ENCODE measurements at regions not wholly inside any gene's neighbourhood (a gene's known extent, or its start where the extent isn't known, plus 50 kb on each side); places are given as distances from the start of the nearest gene placed in this dataset.

DNA sequence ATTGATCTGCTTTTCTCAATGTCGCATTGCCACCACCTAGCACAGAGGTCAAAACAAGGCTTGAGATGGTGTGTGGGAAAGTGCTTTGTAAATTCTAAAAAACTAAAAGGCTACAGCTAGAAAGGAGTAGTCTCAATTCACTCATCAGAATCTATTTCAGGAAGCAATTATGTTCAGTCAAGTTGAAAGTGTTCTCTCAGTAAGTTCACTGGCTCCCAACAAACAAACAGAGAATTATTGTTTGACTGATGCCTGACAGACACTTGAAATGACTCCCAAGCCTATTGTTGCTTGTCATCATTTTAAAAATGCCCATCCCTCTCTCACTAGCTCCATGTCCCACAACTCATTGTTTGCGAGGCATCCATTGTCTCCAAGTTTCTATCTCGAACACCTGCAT lies 419.6 kb upstream of the CPEB2 start:
- WGBS (ENCODE audit: low lambda C conversion rate): 65% methylated on average over 3 of the region's 3 CpGs
- POLR2A ChIA-PET: no interaction called here

DNA sequence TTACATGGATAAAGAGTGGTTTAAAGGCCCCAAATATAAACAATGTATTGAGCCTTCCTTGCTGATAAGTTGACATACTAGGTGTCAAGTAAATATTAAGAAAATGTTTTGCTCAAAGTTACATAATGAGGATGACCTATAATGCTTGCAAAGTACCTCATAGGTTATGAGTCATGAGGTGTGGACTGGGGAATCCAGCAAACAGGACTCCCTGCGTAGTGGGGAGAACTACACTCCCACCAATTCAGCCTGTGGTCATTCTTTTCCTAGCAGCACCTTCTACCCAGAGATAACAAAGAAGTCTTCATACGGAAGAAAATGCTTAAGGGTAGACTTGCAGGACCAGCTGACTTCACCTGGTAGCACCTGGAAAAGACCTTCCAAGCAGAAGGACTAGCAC lies 418.9 kb upstream of the CPEB2 start:
- no peaks in the 10 kb centered on the region for H3K9me2 ChIP-seq
- H3K79me2 ChIP-seq (ENCODE audit: insufficient read depth): no peaks in the 10 kb centered on the region
- CTCF ChIA-PET: no interaction called here
- H3K4me1 ChIP-seq (ENCODE audit: control insufficient read depth in 1 of 2, insufficient read depth in 2 of 2, low read depth in 1 of 2, low read length in 1 of 2): no peaks in the 10 kb centered on the region
- H3F3A ChIP-seq (replicated peaks; ENCODE audit: insufficient read depth): no peaks in the 10 kb centered on the region
- no peak overlapping the region for H2AFZ ChIP-seq (ENCODE audit: low read depth)
- no peaks in the 10 kb centered on the region for H3K27me3 ChIP-seq (ENCODE audit: insufficient read depth)
- no peaks in the 10 kb centered on the region for H3K36me3 ChIP-seq (replicated peaks in 1 of 2; ENCODE audit: control insufficient read depth in 1 of 2, insufficient read depth in 2 of 2, low read length in 1 of 2)
- DNase-seq: no peak
- WGBS (ENCODE audit: low lambda C conversion rate): 40% methylated on average over 2 of the region's 2 CpGs
- H3K4me2 ChIP-seq: no peak overlapping the region
- no peak overlapping the region for H3K9ac ChIP-seq
- no peak overlapping the region for H3K27ac ChIP-seq (ENCODE audit: low read depth in 2 of 2, low read length in 1 of 2)
- POLR2A ChIA-PET: no interaction called here
- H4K20me1 ChIP-seq (ENCODE audit: insufficient read depth): no peaks in the 10 kb centered on the region
- no peak overlapping the region for H3K4me3 ChIP-seq (ENCODE audit: low read depth in 2 of 2, low read length in 1 of 2)
- no peak for TF ChIP-seq RFX5 (IDR thresholded peaks at IDR 0.05; ENCODE audit: low read length)
- no peak for TF ChIP-seq RCOR1 (IDR thresholded peaks at IDR 0.05; ENCODE audit: low read length)
- no peak for TF ChIP-seq SIN3A (IDR thresholded peaks at IDR 0.05; ENCODE audit: borderline replicate concordance, low read depth, low read length)
- TF ChIP-seq, protein P1, sequence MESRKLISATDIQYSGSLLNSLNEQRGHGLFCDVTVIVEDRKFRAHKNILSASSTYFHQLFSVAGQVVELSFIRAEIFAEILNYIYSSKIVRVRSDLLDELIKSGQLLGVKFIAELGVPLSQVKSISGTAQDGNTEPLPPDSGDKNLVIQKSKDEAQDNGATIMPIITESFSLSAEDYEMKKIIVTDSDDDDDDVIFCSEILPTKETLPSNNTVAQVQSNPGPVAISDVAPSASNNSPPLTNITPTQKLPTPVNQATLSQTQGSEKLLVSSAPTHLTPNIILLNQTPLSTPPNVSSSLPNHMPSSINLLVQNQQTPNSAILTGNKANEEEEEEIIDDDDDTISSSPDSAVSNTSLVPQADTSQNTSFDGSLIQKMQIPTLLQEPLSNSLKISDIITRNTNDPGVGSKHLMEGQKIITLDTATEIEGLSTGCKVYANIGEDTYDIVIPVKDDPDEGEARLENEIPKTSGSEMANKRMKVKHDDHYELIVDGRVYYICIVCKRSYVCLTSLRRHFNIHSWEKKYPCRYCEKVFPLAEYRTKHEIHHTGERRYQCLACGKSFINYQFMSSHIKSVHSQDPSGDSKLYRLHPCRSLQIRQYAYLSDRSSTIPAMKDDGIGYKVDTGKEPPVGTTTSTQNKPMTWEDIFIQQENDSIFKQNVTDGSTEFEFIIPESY (IDR thresholded peaks at IDR 0.05; ENCODE audit: borderline replicate concordance, low read depth): no peak
- no peak for TF ChIP-seq SMC3 (IDR thresholded peaks at IDR 0.05; ENCODE audit: low read depth, low read length)
- no peak for TF ChIP-seq JUND (IDR thresholded peaks at IDR 0.05)
- TF ChIP-seq EZH2phosphoT487 (IDR thresholded peaks at IDR 0.05; ENCODE audit: borderline replicate concordance, low read depth): no peak
- TF ChIP-seq POLR2AphosphoS5 (IDR thresholded peaks at IDR 0.05; ENCODE audit: low read depth, low read length): no peak
- no peak for TF ChIP-seq EP300 (IDR thresholded peaks at IDR 0.05; ENCODE audit: borderline replicate concordance in 1 of 2, low read depth in 1 of 2, low read length in 1 of 2)
- TF ChIP-seq, protein P2, sequence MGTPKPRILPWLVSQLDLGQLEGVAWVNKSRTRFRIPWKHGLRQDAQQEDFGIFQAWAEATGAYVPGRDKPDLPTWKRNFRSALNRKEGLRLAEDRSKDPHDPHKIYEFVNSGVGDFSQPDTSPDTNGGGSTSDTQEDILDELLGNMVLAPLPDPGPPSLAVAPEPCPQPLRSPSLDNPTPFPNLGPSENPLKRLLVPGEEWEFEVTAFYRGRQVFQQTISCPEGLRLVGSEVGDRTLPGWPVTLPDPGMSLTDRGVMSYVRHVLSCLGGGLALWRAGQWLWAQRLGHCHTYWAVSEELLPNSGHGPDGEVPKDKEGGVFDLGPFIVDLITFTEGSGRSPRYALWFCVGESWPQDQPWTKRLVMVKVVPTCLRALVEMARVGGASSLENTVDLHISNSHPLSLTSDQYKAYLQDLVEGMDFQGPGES (IDR thresholded peaks at IDR 0.05; ENCODE audit: low read depth, low read length): no peak
- TF ChIP-seq CHD2 (IDR thresholded peaks at IDR 0.05; ENCODE audit: low read length, partially characterized antibody): no peak
- no peak for TF ChIP-seq FOSL2 (IDR thresholded peaks at IDR 0.05; ENCODE audit: borderline replicate concordance, low read depth)
- TF ChIP-seq RAD21 (IDR thresholded peaks at IDR 0.05; ENCODE audit: low read length): no peak
- TF ChIP-seq TCF12 (IDR thresholded peaks at IDR 0.05): no peak
- no peak for TF ChIP-seq GATA2 (CRISPR knock-in tag; IDR thresholded peaks at IDR 0.05)
- no peak for TF ChIP-seq GABPA (IDR thresholded peaks at IDR 0.05; ENCODE audit: low read depth)
- TF ChIP-seq, protein P3, sequence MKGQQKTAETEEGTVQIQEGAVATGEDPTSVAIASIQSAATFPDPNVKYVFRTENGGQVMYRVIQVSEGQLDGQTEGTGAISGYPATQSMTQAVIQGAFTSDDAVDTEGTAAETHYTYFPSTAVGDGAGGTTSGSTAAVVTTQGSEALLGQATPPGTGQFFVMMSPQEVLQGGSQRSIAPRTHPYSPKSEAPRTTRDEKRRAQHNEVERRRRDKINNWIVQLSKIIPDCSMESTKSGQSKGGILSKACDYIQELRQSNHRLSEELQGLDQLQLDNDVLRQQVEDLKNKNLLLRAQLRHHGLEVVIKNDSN (IDR thresholded peaks at IDR 0.05; ENCODE audit: borderline replicate concordance, low read depth): no peak
- TF ChIP-seq, protein P4, sequence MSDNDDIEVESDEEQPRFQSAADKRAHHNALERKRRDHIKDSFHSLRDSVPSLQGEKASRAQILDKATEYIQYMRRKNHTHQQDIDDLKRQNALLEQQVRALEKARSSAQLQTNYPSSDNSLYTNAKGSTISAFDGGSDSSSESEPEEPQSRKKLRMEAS (IDR thresholded peaks at IDR 0.05; ENCODE audit: low read depth): no peak
- H3K9me3 ChIP-seq: no peaks in the 10 kb centered on the region

More for the DNA sequence above, 419.6 kb upstream of the CPEB2 start:
- Histone ChIP-seq H3K36me3 (replicated peaks in 1 of 2; ENCODE audit: control insufficient read depth in 1 of 2, insufficient read depth in 2 of 2, low read length in 1 of 2) (no peaks in the 10 kb centered on the region), H3K4me2 (no peak overlapping the region), H3K79me2 (ENCODE audit: insufficient read depth) (no peaks in the 10 kb centered on the region), H3K9ac (no peak overlapping the region), H3F3A (replicated peaks; ENCODE audit: insufficient read depth) (no peaks in the 10 kb centered on the region), H3K27me3 (ENCODE audit: insufficient read depth) (no peaks in the 10 kb centered on the region), H3K9me2 (no peaks in the 10 kb centered on the region), H4K20me1 (ENCODE audit: insufficient read depth) (no peaks in the 10 kb centered on the region), H3K27ac (ENCODE audit: low read depth in 2 of 2, low read length in 1 of 2) (no peak overlapping the region), H3K4me1 (ENCODE audit: control insufficient read depth in 1 of 2, insufficient read depth in 2 of 2, low read depth in 1 of 2, low read length in 1 of 2) (no peaks in the 10 kb centered on the region), H2AFZ (ENCODE audit: low read depth) (no peak overlapping the region), H3K9me3 (no peaks in the 10 kb centered on the region), H3K4me3 (ENCODE audit: low read depth in 2 of 2, low read length in 1 of 2) (no peak overlapping the region)
- no peak for DNase-seq
- TF ChIP-seq MEF2A (IDR thresholded peaks at IDR 0.05; ENCODE audit: borderline replicate concordance, low read depth): no peak
- no peak for TF ChIP-seq SMC3 (IDR thresholded peaks at IDR 0.05; ENCODE audit: low read depth, low read length)
- no peak for TF ChIP-seq JUND (IDR thresholded peaks at IDR 0.05)
- TF ChIP-seq EZH2phosphoT487 (IDR thresholded peaks at IDR 0.05; ENCODE audit: borderline replicate concordance, low read depth): no peak
- no peak for TF ChIP-seq RCOR1 (IDR thresholded peaks at IDR 0.05; ENCODE audit: low read length)
- TF ChIP-seq, protein P5, sequence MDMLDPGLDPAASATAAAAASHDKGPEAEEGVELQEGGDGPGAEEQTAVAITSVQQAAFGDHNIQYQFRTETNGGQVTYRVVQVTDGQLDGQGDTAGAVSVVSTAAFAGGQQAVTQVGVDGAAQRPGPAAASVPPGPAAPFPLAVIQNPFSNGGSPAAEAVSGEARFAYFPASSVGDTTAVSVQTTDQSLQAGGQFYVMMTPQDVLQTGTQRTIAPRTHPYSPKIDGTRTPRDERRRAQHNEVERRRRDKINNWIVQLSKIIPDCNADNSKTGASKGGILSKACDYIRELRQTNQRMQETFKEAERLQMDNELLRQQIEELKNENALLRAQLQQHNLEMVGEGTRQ (IDR thresholded peaks at IDR 0.05; ENCODE audit: borderline replicate concordance, low read depth, low read length): no peak
- TF ChIP-seq, protein P4 (IDR thresholded peaks at IDR 0.05; ENCODE audit: low read depth): no peak
- TF ChIP-seq TCF12 (IDR thresholded peaks at IDR 0.05): no peak
- no peak for TF ChIP-seq FOXJ3 (CRISPR knock-in tag; IDR thresholded peaks at IDR 0.05)
- no peak for TF ChIP-seq FOSL2 (IDR thresholded peaks at IDR 0.05; ENCODE audit: borderline replicate concordance, low read depth)
- TF ChIP-seq RFX5 (IDR thresholded peaks at IDR 0.05; ENCODE audit: low read length): no peak
- TF ChIP-seq YY1 (IDR thresholded peaks at IDR 0.05; ENCODE audit: low read depth): no peak
- TF ChIP-seq TEAD4 (IDR thresholded peaks at IDR 0.05; ENCODE audit: borderline replicate concordance, insufficient read depth): no peak
- TF ChIP-seq SIN3A (IDR thresholded peaks at IDR 0.05; ENCODE audit: borderline replicate concordance, low read depth, low read length): no peak
- TF ChIP-seq TAF1 (IDR thresholded peaks at IDR 0.05; ENCODE audit: borderline replicate concordance, low read depth, low read length): no peak
- TF ChIP-seq NRF1 (IDR thresholded peaks at IDR 0.05; ENCODE audit: low read depth, low read length): no peak
- CTCF ChIA-PET: no interaction called here

Measured in SK-N-SH (cell line).